Subcutaneous abdominal adipose tissue (tissue), 5 donors: ENCODE measurements at regions not wholly inside any gene's neighbourhood (a gene's known extent, or its start where the extent isn't known, plus 50 kb on each side); places are given as distances from the start of the nearest gene placed in this dataset.
A peak's percentile ranks its signal among the peaks of the same experiment; 100 is the strongest.

Experiments used
- H3K27ac ChIP-seq: one replicate; pipeline ENCODE4 v1.7.0; 2013; ENCODE audit warnings: low read depth, mild to moderate bottlenecking, inconsistent platforms, low read length, moderate library complexity
- H3K27me3 ChIP-seq, 5 donors: one replicate each; pipeline ENCODE4 v1.7.0; 2013; ENCODE audit warnings: low read length in 5 of 5, inconsistent platforms in 1 of 5; ENCODE audit not compliant: control insufficient read depth in 5 of 5, insufficient read depth in 4 of 5
- H3K36me3 ChIP-seq, 5 donors: one replicate each; pipeline ENCODE4 v1.7.0; 2013; ENCODE audit warnings: low read length in 5 of 5; ENCODE audit not compliant: control insufficient read depth in 5 of 5, insufficient read depth in 5 of 5
- H3K4me1 ChIP-seq, 5 donors: one replicate each; pipeline ENCODE4 v1.7.0; 2013; ENCODE audit warnings: low read length in 5 of 5, mild to moderate bottlenecking in 3 of 5, moderate library complexity in 1 of 5; ENCODE audit not compliant: control insufficient read depth in 5 of 5, insufficient read depth in 5 of 5
- H3K4me3 ChIP-seq, 5 donors: one replicate each; pipeline ENCODE4 v1.7.0; 2013; ENCODE audit warnings: low read length in 5 of 5, low read depth in 1 of 5
- H3K9ac ChIP-seq, 5 donors: one replicate each; pipeline ENCODE4 v1.7.0; 2013; ENCODE audit warnings: low read length in 5 of 5, mild to moderate bottlenecking in 4 of 5, moderate library complexity in 3 of 5
- H3K9me3 ChIP-seq, 5 donors: one replicate each; pipeline ENCODE4 v1.7.0; 2013; ENCODE audit warnings: low read length in 5 of 5; ENCODE audit not compliant: control insufficient read depth in 5 of 5
- donor health status: healthy.
- donor health status: healthy.
- donor health status: healthy.
- donor health status: healthy.
- donor health status: healthy.

GRCh38 chr15:25937796-25938195 is 74.7 kb upstream of the ATP10A start:
- H3K4me3 ChIP-seq = no peak overlapping the region
- no peaks in the 10 kb centered on the region for H3K27me3 ChIP-seq
- no peaks in the 10 kb centered on the region for H3K9me3 ChIP-seq
- peaks cover 2 to 11% (median 10%) of the 10 kb centered on the region in 5 donors for H3K4me1 ChIP-seq
- no peaks in the 10 kb centered on the region for H3K36me3 ChIP-seq
- no peak overlapping the region for H3K27ac ChIP-seq
- no peak overlapping the region for H3K9ac ChIP-seq

- no peaks in the 10 kb centered on the region for H3K36me3 ChIP-seq
- H3K9me3 ChIP-seq = no peaks in the 10 kb centered on the region
- no peaks in the 10 kb centered on the region for H3K27me3 ChIP-seq
- H3K4me1 ChIP-seq = peaks cover 2 to 16% (median 10%) of the 10 kb centered on the region in 5 donors
- no peak overlapping the region for H3K27ac ChIP-seq
- no peak overlapping the region for H3K9ac ChIP-seq
- no peak overlapping the region for H3K4me3 ChIP-seq
Observed at GRCh38 chr15:25936004-25936403, 72.9 kb upstream of the ATP10A start.

- Histone ChIP-seq H3K27ac (no peak overlapping the region), H3K9me3 (peaks cover 0 to 6% (median 0%) of the 10 kb centered on the region in 5 donors), H3K9ac (peak overlapping the region in 2 of 5 donors; percentile 33 to 71), H3K4me3 (peak overlapping the region; percentile 40 to 86 (median 57)), H3K27me3 (no peaks in the 10 kb centered on the region), H3K4me1 (peaks cover 2 to 19% (median 10%) of the 10 kb centered on the region in 5 donors), H3K36me3 (no peaks in the 10 kb centered on the region)
Observed at GRCh38 chr15:25933456-25934158, 70.5 kb upstream of the ATP10A start.

- H3K9ac ChIP-seq = no peak overlapping the region
- peaks cover 2 to 19% (median 10%) of the 10 kb centered on the region in 5 donors for H3K4me1 ChIP-seq
- no peak overlapping the region for H3K4me3 ChIP-seq
Observed at GRCh38 chr15:25932696-25933095, 69.6 kb upstream of the ATP10A start.

GRCh38 chr15:25931851-25932250 is 68.7 kb upstream of the ATP10A start:
- H3K4me1 ChIP-seq = peaks cover 2 to 19% (median 10%) of the 10 kb centered on the region in 5 donors
- H3K9ac ChIP-seq = no peak overlapping the region
- no peaks in the 10 kb centered on the region for H3K27me3 ChIP-seq
- no peak overlapping the region for H3K4me3 ChIP-seq
- no peak overlapping the region for H3K27ac ChIP-seq
- peaks cover 0 to 6% (median 0%) of the 10 kb centered on the region in 5 donors for H3K9me3 ChIP-seq
- no peaks in the 10 kb centered on the region for H3K36me3 ChIP-seq

More at GRCh38 chr15:25932696-25933095, 69.6 kb upstream of the ATP10A start:
- Histone ChIP-seq H3K36me3 (no peaks in the 10 kb centered on the region), H3K9me3 (peaks cover 0 to 6% (median 0%) of the 10 kb centered on the region in 5 donors), H3K27me3 (no peaks in the 10 kb centered on the region), H3K27ac (no peak overlapping the region)

- Histone ChIP-seq H3K9ac (no peak overlapping the region), H3K9me3 (peaks cover 0 to 6% (median 0%) of the 10 kb centered on the region in 5 donors), H3K27ac (no peak overlapping the region), H3K36me3 (no peaks in the 10 kb centered on the region), H3K4me1 (peaks cover 2 to 19% (median 10%) of the 10 kb centered on the region in 5 donors), H3K27me3 (no peaks in the 10 kb centered on the region), H3K4me3 (no peak overlapping the region)
Observed at GRCh38 chr15:25930931-25931330, 67.8 kb upstream of the ATP10A start.
